IMR-90 (cell line): ENCODE measurements at regions not wholly inside any gene's neighbourhood (a gene's known extent, or its start where the extent isn't known, plus 50 kb on each side); places are given as distances from the start of the nearest gene placed in this dataset.

Experiments
- ATAC-seq: fragments of 200-7000 bp; cut with Tn5 transposase; 2 replicates; pipeline ENCODE4 v1.9.1; 2020; ENCODE audit warnings: low read depth, mild to moderate bottlenecking, moderate library complexity
- BruUV-seq: library from RNA; stranded (reverse); fragments of 400-500 nt; replicated peaks from 2 replicates; lab custom pipeline; 2021; lab: Mats Ljungman, UMichigan
- CTCF ChIA-PET: fragments of 300-600 bp; formaldehyde crosslinking; extraction: SDS; loops from one replicate; lab custom pipeline; 2021; ENCODE audit warnings: antibody characterized with exemption; lab: Yijun Ruan, JAX
- POLR2A ChIA-PET: fragments of 300-600 bp; sonication (Branson Sonifier 250); formaldehyde crosslinking; loops from one replicate; lab custom pipeline; 2022; ENCODE audit warnings: antibody characterized with exemption; ENCODE audit not compliant: unreplicated experiment; lab: Charles Lee
- DNase-seq: peaks from one replicate; pipeline ENCODE4 v3.0.0; 2013
- H2AFZ ChIP-seq: replicated peaks from 2 replicates; pipeline ENCODE3; 2013; ENCODE audit warnings: low read length, mild to moderate bottlenecking; ENCODE audit not compliant: poor library complexity
- H2AK5ac ChIP-seq: 2 replicates; pipeline ENCODE4 v1.6.1; 2013; ENCODE audit warnings: low read depth, low read length, inconsistent platforms
- H2AK9ac ChIP-seq: replicated peaks from 2 replicates; pipeline ENCODE3; 2013; ENCODE audit warnings: mild to moderate bottlenecking, low read depth, low read length, moderate library complexity; ENCODE audit not compliant: poor library complexity
- H2BK120ac ChIP-seq: 2 replicates; pipeline ENCODE4 v1.6.1; 2013; ENCODE audit warnings: low read depth, low read length, inconsistent platforms
- H2BK15ac ChIP-seq: 3 replicates; pipeline ENCODE4 v1.6.1; 2013; ENCODE audit warnings: low read depth, low read length, inconsistent platforms
- H2BK20ac ChIP-seq: 2 replicates; pipeline ENCODE4 v1.6.1; 2013; ENCODE audit warnings: low read depth, mild to moderate bottlenecking, inconsistent platforms, low read length, moderate library complexity
- H2BK5ac ChIP-seq: 2 replicates; pipeline ENCODE4 v1.6.1; 2013; ENCODE audit warnings: mild to moderate bottlenecking, low read depth, low read length, inconsistent platforms; ENCODE audit not compliant: poor library complexity, severe bottlenecking
- H3K14ac ChIP-seq: replicated peaks from 2 replicates; pipeline ENCODE4 v1.6.1; 2013; ENCODE audit warnings: low read depth, low read length, inconsistent platforms
- H3K18ac ChIP-seq: 2 replicates; pipeline ENCODE4 v1.6.1; 2013; ENCODE audit warnings: low read depth, low read length, control low read depth
- H3K23ac ChIP-seq: 2 replicates; pipeline ENCODE4 v1.6.1; 2013; ENCODE audit warnings: low read depth, low read length, inconsistent platforms
- H3K27ac ChIP-seq: 2 replicates; pipeline ENCODE4 v1.5.1; 2013; ENCODE audit warnings: mild to moderate bottlenecking, control low read depth, low read length; ENCODE audit not compliant: insufficient read depth
- H3K27me3 ChIP-seq: 2 replicates; pipeline ENCODE4 v1.6.1; 2013; ENCODE audit warnings: low read length; ENCODE audit not compliant: control insufficient read depth, insufficient read depth
- H3K36me3 ChIP-seq: 2 replicates; pipeline ENCODE4 v1.6.1; 2013; ENCODE audit warnings: low read length, mixed read lengths; ENCODE audit not compliant: control insufficient read depth, insufficient read depth
- H3K4ac ChIP-seq: 2 replicates; pipeline ENCODE4 v1.6.1; 2013; ENCODE audit warnings: low read depth, low read length, inconsistent platforms
- H3K4me1 ChIP-seq: 2 replicates; pipeline ENCODE4 v1.6.1; 2013; ENCODE audit warnings: low read length, mixed read lengths; ENCODE audit not compliant: control insufficient read depth, insufficient read depth
- H3K4me2 ChIP-seq: 2 replicates; pipeline ENCODE4 v1.6.1; 2013; ENCODE audit warnings: low read depth, mild to moderate bottlenecking, control low read depth, low read length, moderate library complexity
- H3K4me3 ChIP-seq: 2 replicates; pipeline ENCODE4 v1.5.1; 2013; ENCODE audit warnings: low read depth, mild to moderate bottlenecking, control low read depth, low read length, moderate library complexity; ENCODE audit not compliant: insufficient read depth
- H3K56ac ChIP-seq: 2 replicates; pipeline ENCODE4 v1.6.1; 2013; ENCODE audit warnings: low read length, inconsistent platforms; ENCODE audit not compliant: insufficient read depth; ENCODE audit errors: extremely low read depth
- H3K79me1 ChIP-seq, 2 experiments: 2 replicates each; pipeline ENCODE4 v1.6.1; 2013; ENCODE audit warnings: low read length in 2 of 2, inconsistent platforms in 1 of 2, low read depth in 1 of 2
- H3K9ac ChIP-seq: 2 replicates; pipeline ENCODE4 v1.6.1; 2013; ENCODE audit warnings: low read depth, low read length, control low read depth
- H3K9me1 ChIP-seq: 2 replicates; pipeline ENCODE4 v1.6.1; 2013; ENCODE audit warnings: low read length, inconsistent platforms; ENCODE audit not compliant: insufficient read depth
- H3K9me3 ChIP-seq: 2 replicates; pipeline ENCODE4 v1.6.1; 2013; ENCODE audit warnings: low read length; ENCODE audit not compliant: control insufficient read depth, insufficient read depth
- H4K20me1 ChIP-seq: 2 replicates; pipeline ENCODE4 v1.6.1; 2013; ENCODE audit warnings: low read length, inconsistent platforms; ENCODE audit not compliant: insufficient read depth
- H4K5ac ChIP-seq: 2 replicates; pipeline ENCODE4 v1.6.1; 2013; ENCODE audit warnings: mild to moderate bottlenecking, low read depth, low read length, control low read depth
- H4K8ac ChIP-seq, 2 experiments: 2 replicates each; pipeline ENCODE4 v1.6.1; 2013; ENCODE audit warnings: low read depth in 2 of 2, low read length in 2 of 2, control low read depth in 1 of 2, inconsistent platforms in 1 of 2
- H4K91ac ChIP-seq: 2 replicates; pipeline ENCODE4 v1.6.1; 2013; ENCODE audit warnings: low read depth, low read length, inconsistent platforms; ENCODE audit not compliant: insufficient read depth
- BHLHE40 ChIP-seq: fragments of 150-350 bp; IDR thresholded peaks from 2 replicates; pipeline ENCODE4 v1.6.1; 2016; ENCODE audit warnings: mild to moderate bottlenecking, low read depth, low read length
- CEBPB ChIP-seq: IDR thresholded peaks from 2 replicates; pipeline ENCODE4 v1.6.1; 2012; ENCODE audit warnings: low read depth, low read length, improper control_type of control experiment
- CHD1 ChIP-seq: IDR thresholded peaks from 2 replicates; pipeline ENCODE4 v1.6.1; 2012; ENCODE audit warnings: low read depth, low read length, improper control_type of control experiment
- FOS ChIP-seq: fragments of 150-350 bp; IDR thresholded peaks from 2 replicates; pipeline ENCODE4 v1.6.1; 2016; ENCODE audit warnings: low read depth, low read length
- MAFK ChIP-seq: IDR thresholded peaks from 2 replicates; pipeline ENCODE4 v1.6.1; 2012; ENCODE audit warnings: low read depth, low read length, improper control_type of control experiment
- MAZ ChIP-seq: IDR thresholded peaks from 2 replicates; pipeline ENCODE4 v1.6.1; 2012; ENCODE audit warnings: low read depth, mild to moderate bottlenecking, low read length, improper control_type of control experiment, moderate library complexity, borderline replicate concordance
- MXI1 ChIP-seq: IDR thresholded peaks from 2 replicates; pipeline ENCODE4 v1.6.1; 2012; ENCODE audit warnings: low read depth, mild to moderate bottlenecking, low read length, moderate library complexity, borderline replicate concordance
- NFE2L2 ChIP-seq: fragments of 150-350 bp; IDR thresholded peaks from 2 replicates; pipeline ENCODE4 v1.6.1; 2016; ENCODE audit warnings: low read depth, mild to moderate bottlenecking, low read length
- POLR2A ChIP-seq: IDR thresholded peaks from 2 replicates; pipeline ENCODE4 v1.6.1; 2012; ENCODE audit warnings: mild to moderate bottlenecking, low read depth, low read length
- RAD21 ChIP-seq: IDR thresholded peaks from 2 replicates; pipeline ENCODE4 v1.6.1; 2012; ENCODE audit warnings: low read length, improper control_type of control experiment
- RCOR1 ChIP-seq: IDR thresholded peaks from 2 replicates; pipeline ENCODE4 v1.6.1; 2012; ENCODE audit warnings: mild to moderate bottlenecking, low read length, improper control_type of control experiment; ENCODE audit not compliant: insufficient replicate concordance
- RFX5 ChIP-seq: IDR thresholded peaks from 2 replicates; pipeline ENCODE4 v1.8.0; 2012; ENCODE audit warnings: low read depth, mild to moderate bottlenecking, low read length, moderate library complexity
- SMC3 ChIP-seq: fragments of 150-350 bp; IDR thresholded peaks from 2 replicates; pipeline ENCODE4 v1.6.1; 2016; ENCODE audit warnings: low read depth, mild to moderate bottlenecking, antibody characterized with exemption, low read length, moderate library complexity
- WGBS, 2 experiments: methylation state at CpG; one replicate each; pipeline versions ENCODE4 v1.1.5 to v1.1.7; 2013; ENCODE audit warnings: missing lambda C conversion rate in 2 of 2; ENCODE audit not compliant: insufficient read length in 1 of 2; ENCODE audit errors: extremely low coverage in 2 of 2; 5-methylcytosine and 5-hydroxymethylcytosine counted together
- dilution Hi-C: fragments of 300-500 bp; cut with HindIII; formaldehyde crosslinking; loops from one replicate; pipeline ENCODE4 v1.14.3; 2018; ENCODE audit warnings: low sequenced_read_pairs; ENCODE audit not compliant: unreplicated experiment
- in situ Hi-C: fragments of 300-500 bp; cut with MboI; formaldehyde crosslinking; loops from 3 replicates; pipeline ENCODE4 v1.14.3; 2019; ENCODE audit warnings: low sequenced_read_pairs, inconsistent platforms, mixed read lengths
- intact Hi-C: fragments of 100-400 bp; cut with micrococcal nuclease; formaldehyde crosslinking; loops from 2 replicates; pipeline ENCODE4 v1.10.0; 2022
- TF ChIP-seq, protein P1 (sequence below): fragments of 150-350 bp; IDR thresholded peaks from 2 replicates; pipeline ENCODE4 v1.6.1; 2017; ENCODE audit warnings: mild to moderate bottlenecking, antibody characterized with exemption, low read length, low read depth
- TF ChIP-seq, protein P2 (sequence below): conservative IDR thresholded peaks from 2 replicates; pipeline ENCODE4 v1.5.1; 2012; ENCODE audit warnings: mild to moderate bottlenecking, low read depth, low read length, improper control_type of control experiment
- TF ChIP-seq, protein P3 (sequence below): fragments of 150-350 bp; IDR thresholded peaks from 2 replicates; pipeline ENCODE4 v1.6.1; 2016; ENCODE audit warnings: low read depth, mild to moderate bottlenecking, low read length, moderate library complexity, borderline replicate concordance

DNA sequence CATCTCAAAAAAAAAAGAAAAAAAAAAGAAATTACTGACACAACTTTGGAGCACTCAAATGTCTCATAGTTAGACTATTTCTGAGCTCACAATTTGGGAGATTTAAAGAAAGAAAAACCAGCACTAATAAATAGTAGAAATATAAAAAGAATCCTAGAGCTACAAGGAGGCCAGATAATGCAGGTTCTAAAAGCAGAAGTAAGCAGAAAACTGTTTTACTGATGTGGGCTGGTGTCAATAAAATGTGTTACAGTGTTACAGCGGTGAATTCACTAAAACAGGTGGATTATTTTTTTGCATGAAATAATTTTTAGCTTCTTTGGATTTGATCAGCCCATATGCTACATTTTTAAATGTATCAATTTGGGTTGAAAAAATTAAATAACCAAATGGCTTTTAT, 375.9 kb downstream of the GPM6A start:
- Histone ChIP-seq H3K18ac (no peak overlapping the region), H3K56ac (no peak overlapping the region), H3K4me3 (no peak overlapping the region), H4K20me1 (no peaks in the 10 kb centered on the region), H3K27me3 (no peaks in the 10 kb centered on the region), H3K27ac (no peak overlapping the region), H3K14ac (no peak overlapping the region), H2BK120ac (no peak overlapping the region; the same call in 1 of the 2 replicates), H2AK9ac (no peak overlapping the region), H3K79me1 (no peaks in the 10 kb centered on the region), H3K4me1 (no peaks in the 10 kb centered on the region), H3K36me3 (no peaks in the 10 kb centered on the region), H3K9me3 (no peaks in the 10 kb centered on the region), H2BK20ac (no peak overlapping the region), H3K9me1 (no peaks in the 10 kb centered on the region), H3K9ac (no peak overlapping the region), H4K91ac (no peak overlapping the region), H2AK5ac (no peak overlapping the region), H4K5ac (no peak overlapping the region), H4K8ac (no peak overlapping the region), H2BK15ac (no peak overlapping the region), H3K4ac (no peak overlapping the region), H3K4me2 (no peak overlapping the region), H3K23ac (no peak overlapping the region), H2BK5ac (no peak overlapping the region), H2AFZ (no peak overlapping the region)
- POLR2A ChIA-PET: no interaction called here
- no peak for DNase-seq
- CTCF ChIA-PET: interaction anchor here (0.6 kb wide), 1 partner anchor 13 kb away, joined by 4 read pairs; no protein-coding TSS in a partner anchor
- TF ChIP-seq RFX5 (no peak), SMC3 (no peak), POLR2A (no peak), CEBPB (no peak), MAFK (no peak), RAD21 (no peak), CHD1 (no peak), MAZ (no peak), MXI1 (no peak), RCOR1 (no peak), FOS (no peak), BHLHE40 (no peak), NFE2L2 (no peak)
- TF ChIP-seq, protein P1, sequence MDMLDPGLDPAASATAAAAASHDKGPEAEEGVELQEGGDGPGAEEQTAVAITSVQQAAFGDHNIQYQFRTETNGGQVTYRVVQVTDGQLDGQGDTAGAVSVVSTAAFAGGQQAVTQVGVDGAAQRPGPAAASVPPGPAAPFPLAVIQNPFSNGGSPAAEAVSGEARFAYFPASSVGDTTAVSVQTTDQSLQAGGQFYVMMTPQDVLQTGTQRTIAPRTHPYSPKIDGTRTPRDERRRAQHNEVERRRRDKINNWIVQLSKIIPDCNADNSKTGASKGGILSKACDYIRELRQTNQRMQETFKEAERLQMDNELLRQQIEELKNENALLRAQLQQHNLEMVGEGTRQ: no peak
- TF ChIP-seq, protein P2, sequence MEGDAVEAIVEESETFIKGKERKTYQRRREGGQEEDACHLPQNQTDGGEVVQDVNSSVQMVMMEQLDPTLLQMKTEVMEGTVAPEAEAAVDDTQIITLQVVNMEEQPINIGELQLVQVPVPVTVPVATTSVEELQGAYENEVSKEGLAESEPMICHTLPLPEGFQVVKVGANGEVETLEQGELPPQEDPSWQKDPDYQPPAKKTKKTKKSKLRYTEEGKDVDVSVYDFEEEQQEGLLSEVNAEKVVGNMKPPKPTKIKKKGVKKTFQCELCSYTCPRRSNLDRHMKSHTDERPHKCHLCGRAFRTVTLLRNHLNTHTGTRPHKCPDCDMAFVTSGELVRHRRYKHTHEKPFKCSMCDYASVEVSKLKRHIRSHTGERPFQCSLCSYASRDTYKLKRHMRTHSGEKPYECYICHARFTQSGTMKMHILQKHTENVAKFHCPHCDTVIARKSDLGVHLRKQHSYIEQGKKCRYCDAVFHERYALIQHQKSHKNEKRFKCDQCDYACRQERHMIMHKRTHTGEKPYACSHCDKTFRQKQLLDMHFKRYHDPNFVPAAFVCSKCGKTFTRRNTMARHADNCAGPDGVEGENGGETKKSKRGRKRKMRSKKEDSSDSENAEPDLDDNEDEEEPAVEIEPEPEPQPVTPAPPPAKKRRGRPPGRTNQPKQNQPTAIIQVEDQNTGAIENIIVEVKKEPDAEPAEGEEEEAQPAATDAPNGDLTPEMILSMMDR: no peak
- TF ChIP-seq, protein P3, sequence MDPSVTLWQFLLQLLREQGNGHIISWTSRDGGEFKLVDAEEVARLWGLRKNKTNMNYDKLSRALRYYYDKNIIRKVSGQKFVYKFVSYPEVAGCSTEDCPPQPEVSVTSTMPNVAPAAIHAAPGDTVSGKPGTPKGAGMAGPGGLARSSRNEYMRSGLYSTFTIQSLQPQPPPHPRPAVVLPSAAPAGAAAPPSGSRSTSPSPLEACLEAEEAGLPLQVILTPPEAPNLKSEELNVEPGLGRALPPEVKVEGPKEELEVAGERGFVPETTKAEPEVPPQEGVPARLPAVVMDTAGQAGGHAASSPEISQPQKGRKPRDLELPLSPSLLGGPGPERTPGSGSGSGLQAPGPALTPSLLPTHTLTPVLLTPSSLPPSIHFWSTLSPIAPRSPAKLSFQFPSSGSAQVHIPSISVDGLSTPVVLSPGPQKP: no peak
- no CpG with 5 or more reads among the region's 1 CpG for WGBS, 2 experiments
- no peak for ATAC-seq
- intact Hi-C loops: no loop called here
- dilution Hi-C loops: no loop called here
- no TSS peak for BruUV-seq
- in situ Hi-C loops: no loop called here
